Gastroesophageal sphincter (tissue), 3 donors: ENCODE measurements at regions not wholly inside any gene's neighbourhood (a gene's known extent, or its start where the extent isn't known, plus 50 kb on each side); places are given as distances from the start of the nearest gene placed in this dataset.

ENCODE experiments used
- CTCF ChIP-seq, 4 experiments: fragments of 200-600 bp in 2 of 4; fragments of 450-650 bp in 2 of 4; sonication (generic) in 1 of 4; IDR thresholded peaks; one replicate each; pipeline ENCODE4 v1.5.1; 2017 to 2019; ENCODE audit warnings: antibody characterized with exemption in 4 of 4, mild to moderate bottlenecking in 2 of 4, moderate library complexity in 2 of 4
- POLR2A ChIP-seq, 2 donors: fragments of 450-650 bp; IDR thresholded peaks; one replicate each; pipeline ENCODE4 v1.6.1; 2017; ENCODE audit warnings: antibody characterized with exemption in 2 of 2, mild to moderate bottlenecking in 2 of 2, moderate library complexity in 1 of 2

- no peak for TF ChIP-seq CTCF (IDR thresholded peaks at IDR 0.05)
- no peak for TF ChIP-seq POLR2A (IDR thresholded peaks at IDR 0.05)
Measured at GRCh38 chr10:92789786-92790185, 58.5 kb upstream of the EXOC6 start.
